Common myeloid progenitor, CD34-positive (primary cell): ENCODE measurements at regions not wholly inside any gene's neighbourhood (a gene's known extent, or its start where the extent isn't known, plus 50 kb on each side); places are given as distances from the start of the nearest gene placed in this dataset.

Source experiments
- CTCF ChIA-PET: fragments of 350-600 bp; sonication (Branson Sonifier 250); formaldehyde crosslinking; loops from one replicate; lab custom pipeline; 2021; ENCODE audit warnings: antibody characterized with exemption; lab: Charles Lee
- POLR2A ChIA-PET: fragments of 350-600 bp; sonication (Branson Sonifier 250); formaldehyde crosslinking; loops from one replicate; lab custom pipeline; 2021; ENCODE audit warnings: antibody characterized with exemption; lab: Charles Lee
- DNase-seq, 3 donors: peaks; one replicate each; pipeline versions ENCODE4 v3.0.0 to v3.0.0-alpha.2; 2013
- H3K27ac ChIP-seq, 2 experiments: 1 replicate in 1 of 2; 2 replicates in 1 of 2; pipeline ENCODE4 v1.7.0; 2013; ENCODE audit warnings: inconsistent platforms in 2 of 2, low read length in 2 of 2, mild to moderate bottlenecking in 2 of 2, low read depth in 1 of 2, moderate library complexity in 1 of 2; ENCODE audit not compliant: severe bottlenecking in 2 of 2, insufficient read depth in 1 of 2, poor library complexity in 1 of 2
- H3K27me3 ChIP-seq, 5 experiments: replicated peaks in 2 of 5; 1 replicate in 3 of 5; 2 replicates in 2 of 5; pipeline versions ENCODE4 v1.6.1 to v1.7.0; 2013; ENCODE audit warnings: low read length in 4 of 5, mild to moderate bottlenecking in 2 of 5, moderate library complexity in 2 of 5, inconsistent platforms in 1 of 5; ENCODE audit not compliant: insufficient read depth in 5 of 5, control insufficient read depth in 4 of 5
- H3K36me3 ChIP-seq, 4 experiments: 1 replicate in 2 of 4; 2 replicates in 2 of 4; pipeline versions ENCODE4 v1.6.1 to v1.7.0; 2013; ENCODE audit warnings: low read length in 3 of 4, control low read depth in 1 of 4, mild to moderate bottlenecking in 1 of 4; ENCODE audit not compliant: control insufficient read depth in 4 of 4, insufficient read depth in 4 of 4
- H3K4me1 ChIP-seq, 4 experiments: 1 replicate in 3 of 4; 2 replicates in 1 of 4; pipeline versions ENCODE4 v1.6.1 to v1.7.1; 2013; ENCODE audit warnings: low read length in 3 of 4, mild to moderate bottlenecking in 3 of 4, control low read depth in 1 of 4, inconsistent platforms in 1 of 4, moderate library complexity in 1 of 4; ENCODE audit not compliant: control insufficient read depth in 4 of 4, insufficient read depth in 4 of 4; ENCODE audit errors: control extremely low read depth in 1 of 4
- H3K4me3 ChIP-seq, 7 experiments: 1 replicate in 4 of 7; 2 replicates in 3 of 7; pipeline versions ENCODE4 v1.5.1 to v1.7.0; 2013; ENCODE audit warnings: mild to moderate bottlenecking in 7 of 7, low read length in 6 of 7, moderate library complexity in 6 of 7, inconsistent platforms in 2 of 7, low read depth in 2 of 7, control low read depth in 1 of 7; ENCODE audit not compliant: insufficient read depth in 4 of 7, control insufficient read depth in 1 of 7; ENCODE audit errors: extremely low read depth in 1 of 7
- H3K9me3 ChIP-seq, 5 experiments: 1 replicate in 4 of 5; 2 replicates in 1 of 5; pipeline versions ENCODE4 v1.6.1 to v1.7.1; 2013; ENCODE audit warnings: low read length in 4 of 5, mild to moderate bottlenecking in 2 of 5, inconsistent platforms in 1 of 5, low read depth in 1 of 5, moderate library complexity in 1 of 5; ENCODE audit not compliant: control insufficient read depth in 4 of 5, insufficient read depth in 2 of 5; ENCODE audit errors: control extremely low read depth in 1 of 5
- WGBS: methylation state at CpG from one replicate; pipeline ENCODE4 v1.1.5; 2013; ENCODE audit not compliant: insufficient coverage; 5-methylcytosine and 5-hydroxymethylcytosine counted together

- Histone ChIP-seq H3K9me3 (no peaks in the 10 kb centered on the region), H3K27me3 (no peaks in the 10 kb centered on the region), H3K27ac (no peak overlapping the region), H3K36me3 (no peaks in the 10 kb centered on the region), H3K4me3 (no peak overlapping the region), H3K4me1 (no peaks in the 10 kb centered on the region)
- no peak for DNase-seq
- POLR2A ChIA-PET = no interaction called here
- 90% methylated on average over 2 of the region's 2 CpGs for WGBS
- CTCF ChIA-PET = no interaction called here
Measured at GRCh38 chr7:12821746-12822145, 134.3 kb downstream of the ARL4A start.

GRCh38 chr7:12826079-12826478 lies 138.6 kb downstream of the ARL4A start:
- WGBS = 57% methylated on average over 1 of the region's 1 CpG
- Histone ChIP-seq H3K4me3 (no peak overlapping the region), H3K4me1 (no peaks in the 10 kb centered on the region), H3K9me3 (no peaks in the 10 kb centered on the region), H3K36me3 (no peaks in the 10 kb centered on the region), H3K27me3 (no peaks in the 10 kb centered on the region), H3K27ac (no peak overlapping the region)
- ChIA-PET POLR2A (no interaction called here), CTCF (no interaction called here)
- DNase-seq = no peak

GRCh38 chr7:12827219-12827821 lies 139.9 kb downstream of the ARL4A start:
- ChIA-PET CTCF (no interaction called here), POLR2A (no interaction called here)
- H3K27ac ChIP-seq = no peak overlapping the region
- no peaks in the 10 kb centered on the region for H3K4me1 ChIP-seq
- no peaks in the 10 kb centered on the region for H3K27me3 ChIP-seq
- WGBS = no CpG with 5 or more reads among the region's 4 CpGs
- H3K9me3 ChIP-seq = no peaks in the 10 kb centered on the region
- no peak for DNase-seq
- H3K36me3 ChIP-seq = no peaks in the 10 kb centered on the region
- H3K4me3 ChIP-seq = no peak overlapping the region

- ChIA-PET CTCF (no interaction called here), POLR2A (no interaction called here)
- no peaks in the 10 kb centered on the region for H3K27me3 ChIP-seq
- no peak for DNase-seq
- H3K9me3 ChIP-seq = no peaks in the 10 kb centered on the region
- no peak overlapping the region for H3K27ac ChIP-seq
- no peaks in the 10 kb centered on the region for H3K36me3 ChIP-seq
- 100% methylated on average over 2 of the region's 3 CpGs for WGBS
- H3K4me3 ChIP-seq = no peak overlapping the region
- H3K4me1 ChIP-seq = no peaks in the 10 kb centered on the region
Measured at GRCh38 chr7:12827920-12828319, 140.5 kb downstream of the ARL4A start.

GRCh38 chr7:12831024-12831423 lies 143.6 kb downstream of the ARL4A start:
- H3K27me3 ChIP-seq = no peaks in the 10 kb centered on the region
- no peak overlapping the region for H3K4me3 ChIP-seq
- POLR2A ChIA-PET = no interaction called here
- WGBS = no CpG with 5 or more reads among the region's 3 CpGs
- CTCF ChIA-PET = no interaction called here
- peaks cover 0 to 12% (median 2%) of the 10 kb centered on the region in 5 experiments for H3K9me3 ChIP-seq
- no peaks in the 10 kb centered on the region for H3K4me1 ChIP-seq
- H3K36me3 ChIP-seq = no peaks in the 10 kb centered on the region
- no peak overlapping the region for H3K27ac ChIP-seq
- no peak for DNase-seq

GRCh38 chr7:12833829-12834228 lies 146.4 kb downstream of the ARL4A start:
- peaks cover 0 to 12% (median 3%) of the 10 kb centered on the region in 5 experiments for H3K9me3 ChIP-seq
- CTCF ChIA-PET = no interaction called here
- DNase-seq = no peak
- no peaks in the 10 kb centered on the region for H3K36me3 ChIP-seq
- WGBS = 100% methylated on average over 2 of the region's 2 CpGs
- H3K27me3 ChIP-seq = no peaks in the 10 kb centered on the region
- no peaks in the 10 kb centered on the region for H3K4me1 ChIP-seq
- no peak overlapping the region for H3K4me3 ChIP-seq
- POLR2A ChIA-PET = no interaction called here
- no peak overlapping the region for H3K27ac ChIP-seq

GRCh38 chr7:12834782-12835181 lies 147.3 kb downstream of the ARL4A start:
- Histone ChIP-seq H3K4me3 (no peak overlapping the region), H3K4me1 (no peaks in the 10 kb centered on the region), H3K36me3 (no peaks in the 10 kb centered on the region), H3K27me3 (no peaks in the 10 kb centered on the region), H3K9me3 (peaks cover 0 to 15% (median 3%) of the 10 kb centered on the region in 5 experiments), H3K27ac (no peak overlapping the region)
- POLR2A ChIA-PET = no interaction called here
- CTCF ChIA-PET = no interaction called here
- 100% methylated on average over 1 of the region's 1 CpG for WGBS
- DNase-seq = no peak
